AG04450 (cell line): ENCODE measurements at regions not wholly inside any gene's neighbourhood (a gene's known extent, or its start where the extent isn't known, plus 50 kb on each side); places are given as distances from the start of the nearest gene placed in this dataset.

Experiments
- CTCF ChIA-PET: fragments of 300-600, 350-600 bp; formaldehyde crosslinking; extraction: SDS; loops from one replicate; lab custom pipeline; 2022; ENCODE audit warnings: antibody characterized with exemption, inconsistent platforms; lab: Charles Lee
- POLR2A ChIA-PET: fragments of 350-600 bp; formaldehyde crosslinking; extraction: SDS; loops from one replicate; lab custom pipeline; 2021; ENCODE audit warnings: antibody characterized with exemption, inconsistent platforms; lab: Yijun Ruan, JAX
- DNase-seq: peaks from one replicate; pipeline ENCODE4 v3.0.0-alpha.2; 2011; ENCODE audit warnings: low read depth, low spot score
- H3K27ac ChIP-seq: one replicate; pipeline ENCODE4 v1.5.1; 2012; ENCODE audit warnings: low read depth, low read length, control low read depth
- H3K27me3 ChIP-seq: one replicate; pipeline ENCODE4 v1.6.0; 2012; ENCODE audit warnings: low read length; ENCODE audit not compliant: control insufficient read depth, insufficient read depth
- H3K4me3 ChIP-seq: 2 replicates; pipeline ENCODE4 v1.5.1; 2011; ENCODE audit warnings: mild to moderate bottlenecking, low read depth, low read length, control low read depth
- H3K9me3 ChIP-seq: 2 replicates; pipeline ENCODE4 v1.5.1; 2012; ENCODE audit warnings: low read length; ENCODE audit not compliant: control insufficient read depth, insufficient read depth
- CTCF ChIP-seq: IDR thresholded peaks from 2 replicates; pipeline ENCODE4 v1.5.1; 2011; ENCODE audit warnings: low read depth, low read length, control low read depth, inconsistent platforms

- ChIA-PET POLR2A (no interaction called here), CTCF (no interaction called here)
- no peak overlapping the region for H3K4me3 ChIP-seq
- no peaks in the 10 kb centered on the region for H3K27me3 ChIP-seq
- DNase-seq, result no peak
- no peaks in the 10 kb centered on the region for H3K9me3 ChIP-seq
- TF ChIP-seq CTCF, result no peak
- H3K27ac ChIP-seq, result no peak overlapping the region
Measured at GRCh38 chr1:38516560-38516959, 343.0 kb downstream of the RRAGC start.

- POLR2A ChIA-PET, result no interaction called here
Measured at GRCh38 chr1:38512789-38513188, 346.8 kb downstream of the RRAGC start.

GRCh38 chr1:38512024-38512767, 347.4 kb downstream of the RRAGC start:
- no peaks in the 10 kb centered on the region for H3K27me3 ChIP-seq
- no peak for DNase-seq
- H3K9me3 ChIP-seq, result no peaks in the 10 kb centered on the region
- H3K27ac ChIP-seq, result no peak overlapping the region
- no peak overlapping the region for H3K4me3 ChIP-seq
- TF ChIP-seq CTCF, result no peak
- CTCF ChIA-PET, result interaction anchor here (1.0 kb wide), 1 partner anchor 114 kb away, joined by 4 read pairs; no protein-coding TSS in a partner anchor
- POLR2A ChIA-PET, result no interaction called here

More at GRCh38 chr1:38512789-38513188, 346.8 kb downstream of the RRAGC start:
- no peak overlapping the region for H3K27ac ChIP-seq
- no peaks in the 10 kb centered on the region for H3K9me3 ChIP-seq
- no peak for TF ChIP-seq CTCF
- H3K4me3 ChIP-seq, result no peak overlapping the region
- H3K27me3 ChIP-seq, result no peaks in the 10 kb centered on the region
- CTCF ChIA-PET, result interaction anchor here (1.0 kb wide), 1 partner anchor 113 kb away, joined by 4 read pairs; no protein-coding TSS in a partner anchor
- DNase-seq, result no peak

GRCh38 chr1:38508232-38508631, 351.3 kb downstream of the RRAGC start:
- ChIA-PET CTCF (no interaction called here), POLR2A (no interaction called here)
- DNase-seq, result no peak
- TF ChIP-seq CTCF, result no peak
- no peaks in the 10 kb centered on the region for H3K9me3 ChIP-seq
- H3K4me3 ChIP-seq, result no peak overlapping the region
- no peaks in the 10 kb centered on the region for H3K27me3 ChIP-seq
- H3K27ac ChIP-seq, result no peak overlapping the region

GRCh38 chr1:38507563-38507962, 352.0 kb downstream of the RRAGC start:
- no peak for TF ChIP-seq CTCF
- H3K27me3 ChIP-seq, result no peaks in the 10 kb centered on the region
- no peaks in the 10 kb centered on the region for H3K9me3 ChIP-seq
- no peak overlapping the region for H3K4me3 ChIP-seq
- ChIA-PET POLR2A (no interaction called here), CTCF (no interaction called here)
- H3K27ac ChIP-seq, result no peak overlapping the region
- DNase-seq, result no peak
